ENCODE measurements at regions not wholly inside any gene's neighbourhood (a gene's known extent, or its start where the extent isn't known, plus 50 kb on each side); places are given as distances from the start of the nearest gene placed in this dataset.

DNA sequence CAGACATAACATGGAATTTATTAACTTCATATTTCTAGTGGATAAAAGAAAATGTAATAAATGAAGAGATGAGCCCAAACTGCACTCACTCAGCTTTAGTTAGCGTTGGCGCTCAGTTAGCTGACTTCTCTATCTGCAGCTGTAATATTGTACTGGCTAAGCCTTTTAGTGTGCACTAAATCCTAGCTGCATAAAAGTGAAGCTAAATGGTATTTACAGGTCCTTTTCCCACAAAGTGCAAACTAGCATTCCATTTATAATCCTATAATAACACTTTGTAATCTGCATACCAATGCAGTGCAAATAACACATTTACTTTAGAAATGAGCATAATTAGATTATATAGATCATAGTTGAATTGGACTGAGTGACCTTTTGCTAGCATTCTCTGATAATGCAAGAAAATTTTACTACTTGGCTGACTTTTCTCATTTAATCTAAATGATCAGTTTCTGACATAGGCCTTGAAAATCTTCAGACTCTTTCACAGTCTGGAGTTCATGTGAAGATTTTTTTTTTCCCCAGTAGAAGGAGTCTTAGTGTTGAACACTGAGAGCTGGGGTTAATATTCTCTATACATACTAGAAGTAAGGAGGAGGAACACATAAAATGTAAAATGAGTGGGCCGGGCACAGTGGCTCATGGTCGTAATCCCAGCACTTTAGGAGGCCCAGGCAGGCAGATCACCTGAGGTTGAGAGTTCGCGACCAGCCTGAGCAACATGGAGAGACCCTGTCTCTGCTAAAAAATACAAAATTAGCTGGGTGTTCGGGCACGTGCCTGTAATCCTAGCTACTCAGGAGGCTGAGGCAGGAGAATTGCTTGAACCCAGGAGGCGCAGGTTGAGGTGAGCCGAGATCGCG is 1426.4 kb downstream of the PCDH9 start:
- Histone ChIP-seq H3K9ac (ENCODE audit: insufficient read depth, low read depth, low read length) (no peak overlapping the region), H4K20me1 (ENCODE audit: insufficient read depth, low read length) (no peaks in the 10 kb centered on the region), H3K4me3 (replicated peaks in 1 of 3; ENCODE audit: insufficient read depth in 1 of 3, low read depth in 2 of 3, low read length in 3 of 3) (no peak overlapping the region), H2AFZ (ENCODE audit: low read length) (no peak overlapping the region), H3K79me2 (ENCODE audit: insufficient read depth, low read length) (no peaks in the 10 kb centered on the region), H3K27ac (ENCODE audit: extremely low read length, insufficient read depth, low read length) (no peak overlapping the region), H3K36me3 (replicated peaks in 1 of 2; ENCODE audit: control insufficient read depth in 1 of 2, insufficient read depth in 2 of 2, low read length in 2 of 2) (no peaks in the 10 kb centered on the region), H3K4me2 (ENCODE audit: low read depth, low read length) (no peak overlapping the region), H3K27me3 (ENCODE audit: control insufficient read depth in 1 of 2, insufficient read depth in 2 of 2, low read length in 2 of 2) (no peaks in the 10 kb centered on the region), H3K9me3 (ENCODE audit: low read length) (no peaks in the 10 kb centered on the region), H3K4me1 (ENCODE audit: insufficient read depth, low read length) (no peaks in the 10 kb centered on the region)
- 54% methylated on average over 12 of the region's 12 CpGs for WGBS (ENCODE audit: low lambda C conversion rate)
- DNase-seq (ENCODE audit: low spot score) (no peak), ATAC-seq (no peak), FAIRE-seq (no peak)
- no TSS peak for BruUV-seq (replicated peaks)
- ChIA-PET CTCF (ENCODE audit: low intra/inter-chr PET ratio, low total read pairs) (no interaction called here), POLR2A (no interaction called here)
- in situ Hi-C loops (cut with HindIII; ENCODE audit: extremely low pct_ligation_motif_present, low pct_unique_long_range_greater_than_20kb) = no loop called here
- intact Hi-C loops (cut with micrococcal nuclease; ENCODE audit: unreplicated experiment) = no loop called here
- no peak for TF ChIP-seq ZNF670 (CRISPR knock-in tag; IDR thresholded peaks at IDR 0.05; ENCODE audit: borderline replicate concordance)
- TF ChIP-seq ZNF333 (CRISPR knock-in tag; IDR thresholded peaks at IDR 0.05; ENCODE audit: borderline replicate concordance) = no peak
- no peak for TF ChIP-seq SP4 (CRISPR knock-in tag; IDR thresholded peaks at IDR 0.05)
- no peak for TF ChIP-seq ZNF362 (CRISPR knock-in tag; IDR thresholded peaks at IDR 0.05; ENCODE audit: borderline replicate concordance)

- Histone ChIP-seq H3K9me3 (ENCODE audit: low read length) (no peaks in the 10 kb centered on the region), H3K4me1 (ENCODE audit: insufficient read depth, low read length) (no peaks in the 10 kb centered on the region), H3K27me3 (ENCODE audit: control insufficient read depth in 1 of 2, insufficient read depth in 2 of 2, low read length in 2 of 2) (no peaks in the 10 kb centered on the region), H4K20me1 (ENCODE audit: insufficient read depth, low read length) (no peaks in the 10 kb centered on the region), H3K4me2 (ENCODE audit: low read depth, low read length) (no peak overlapping the region), H3K4me3 (replicated peaks in 1 of 3; ENCODE audit: insufficient read depth in 1 of 3, low read depth in 2 of 3, low read length in 3 of 3) (no peak overlapping the region), H3K36me3 (replicated peaks in 1 of 2; ENCODE audit: control insufficient read depth in 1 of 2, insufficient read depth in 2 of 2, low read length in 2 of 2) (no peaks in the 10 kb centered on the region), H3K27ac (ENCODE audit: extremely low read length, insufficient read depth, low read length) (no peak overlapping the region), H3K79me2 (ENCODE audit: insufficient read depth, low read length) (no peaks in the 10 kb centered on the region), H3K9ac (ENCODE audit: insufficient read depth, low read depth, low read length) (no peak overlapping the region), H2AFZ (ENCODE audit: low read length) (no peak overlapping the region)
- DNase-seq (ENCODE audit: low spot score) = no peak
- POLR2A ChIA-PET = no interaction called here
- ATAC-seq = no peak
- intact Hi-C loops (cut with micrococcal nuclease; ENCODE audit: unreplicated experiment) (no loop called here), in situ Hi-C loops (cut with HindIII; ENCODE audit: extremely low pct_ligation_motif_present, low pct_unique_long_range_greater_than_20kb) (no loop called here)
- BruUV-seq (replicated peaks) = no TSS peak
- 0% methylated on average over 1 of the region's 1 CpG for WGBS (ENCODE audit: low lambda C conversion rate)
- no peak for FAIRE-seq
- CTCF ChIA-PET (ENCODE audit: low intra/inter-chr PET ratio, low total read pairs) = no interaction called here
- TF ChIP-seq PHF5A (CRISPR knock-in tag; IDR thresholded peaks at IDR 0.05; ENCODE audit: low read depth, unreplicated experiment) = no peak
- TF ChIP-seq ZNF607 (CRISPR knock-in tag; IDR thresholded peaks at IDR 0.05; ENCODE audit: borderline replicate concordance) = no peak
- no peak for TF ChIP-seq PHF8 (CRISPR knock-in tag; IDR thresholded peaks at IDR 0.05)
- TF ChIP-seq PRPF4 (IDR thresholded peaks at IDR 0.05; ENCODE audit: low read depth, low read length, poor library complexity, severe bottlenecking) = no peak
- TF ChIP-seq ZBTB49 (CRISPR knock-in tag; IDR thresholded peaks at IDR 0.05; ENCODE audit: borderline replicate concordance) = no peak
- TF ChIP-seq ZBTB14 (CRISPR knock-in tag; IDR thresholded peaks at IDR 0.05) = no peak
- TF ChIP-seq GMEB2 (CRISPR knock-in tag; IDR thresholded peaks at IDR 0.05; ENCODE audit: low read depth) = no peak
Observed at GRCh38 chr13:65789815-65790214, 1440.3 kb downstream of the PCDH9 start.
